ENCODE measurements at regions not wholly inside any gene's neighbourhood (a gene's known extent, or its start where the extent isn't known, plus 50 kb on each side); places are given as distances from the start of the nearest gene placed in this dataset.
"Not testable (repeated sequence)": the region's sequence is repeated elsewhere in the genome, so short reads cannot be mapped to it uniquely, and the experiment has no call there.

- ChIA-PET CTCF (no interaction called here), POLR2A (no interaction called here)
- no peak for TF ChIP-seq CTCF (IDR thresholded peaks at IDR 0.05; ENCODE audit: control extremely low read depth, extremely low read depth, low read depth, missing control alignments)
- DNase-seq (ENCODE audit: extremely low spot score) = no peak
These were observed 976.2 kb upstream of the LRFN5 start for GRCh38 chr14:40630471-40630870.

- POLR2A ChIA-PET; DNase-seq (ENCODE audit: extremely low spot score); CTCF ChIA-PET: not testable (repeated sequence)
These were observed 977.0 kb upstream of the LRFN5 start for GRCh38 chr14:40629551-40630137.

- CTCF ChIA-PET = no interaction called here
These were observed 977.5 kb upstream of the LRFN5 start for GRCh38 chr14:40629144-40629543.

GRCh38 chr14:40623643-40624042, 983.0 kb upstream of the LRFN5 start:
- CTCF ChIA-PET = no interaction called here
- POLR2A ChIA-PET = no interaction called here
- no peak for DNase-seq (ENCODE audit: extremely low spot score)
- no peak for TF ChIP-seq CTCF (IDR thresholded peaks at IDR 0.05; ENCODE audit: control extremely low read depth, extremely low read depth, low read depth, missing control alignments)

More at GRCh38 chr14:40629144-40629543, 977.5 kb upstream of the LRFN5 start:
- no peak for DNase-seq (ENCODE audit: extremely low spot score)
- POLR2A ChIA-PET = no interaction called here
- TF ChIP-seq CTCF (IDR thresholded peaks at IDR 0.05; ENCODE audit: control extremely low read depth, extremely low read depth, low read depth, missing control alignments) = no peak

GRCh38 chr14:40618225-40618898, 988.3 kb upstream of the LRFN5 start:
- no peak for TF ChIP-seq CTCF (IDR thresholded peaks at IDR 0.05; ENCODE audit: control extremely low read depth, extremely low read depth, low read depth, missing control alignments)
- POLR2A ChIA-PET = no interaction called here
- DNase-seq (ENCODE audit: extremely low spot score) = no peak
- CTCF ChIA-PET = no interaction called here

GRCh38 chr14:40616579-40616978, 990.1 kb upstream of the LRFN5 start:
- TF ChIP-seq CTCF (IDR thresholded peaks at IDR 0.05; ENCODE audit: control extremely low read depth, extremely low read depth, low read depth, missing control alignments) = no peak
- POLR2A ChIA-PET = no interaction called here
- CTCF ChIA-PET = no interaction called here
- no peak for DNase-seq (ENCODE audit: extremely low spot score)

- no peak for TF ChIP-seq CTCF (IDR thresholded peaks at IDR 0.05; ENCODE audit: control extremely low read depth, extremely low read depth, low read depth, missing control alignments)
- ChIA-PET POLR2A (no interaction called here), CTCF (interaction anchor here (0.8 to 1.9 kb wide), 4 partner anchors 9 to 23 kb away, joined by 3 to 6 read pairs (median 4); no protein-coding TSS in a partner anchor)
- no peak for DNase-seq (ENCODE audit: extremely low spot score)
These were observed 1005.6 kb upstream of the LRFN5 start for GRCh38 chr14:40601063-40601462.
